HCT116 (cell line): ENCODE measurements at regions not wholly inside any gene's neighbourhood (a gene's known extent, or its start where the extent isn't known, plus 50 kb on each side); places are given as distances from the start of the nearest gene placed in this dataset.

Experiments used
- CBX3 ChIP-seq: IDR thresholded peaks from 2 replicates; pipeline ENCODE4 v1.6.1; 2012; ENCODE audit warnings: low read depth
- CEBPB ChIP-seq: IDR thresholded peaks from 2 replicates; pipeline ENCODE4 v1.6.1; 2012; ENCODE audit warnings: low read depth
- ELF1 ChIP-seq: IDR thresholded peaks from 2 replicates; pipeline ENCODE4 v1.6.1; 2012; ENCODE audit warnings: low read depth, borderline replicate concordance
- EZH2 ChIP-seq: fragments of 200-600 bp; sonication (generic); IDR thresholded peaks from 2 replicates; pipeline ENCODE4 v1.6.1; 2017; ENCODE audit warnings: antibody characterized with exemption, mixed run types
- EZH2phosphoT487 ChIP-seq: fragments of 200-600 bp; IDR thresholded peaks from 2 replicates; pipeline ENCODE4 v1.6.1; 2018; ENCODE audit warnings: antibody characterized with exemption, borderline replicate concordance
- MAX ChIP-seq: IDR thresholded peaks from 2 replicates; pipeline ENCODE4 v1.6.1; 2012
- POLR2A ChIP-seq: IDR thresholded peaks from 2 replicates; pipeline ENCODE4 v1.7.0; 2011; ENCODE audit warnings: borderline replicate concordance; ENCODE audit not compliant: insufficient read depth, insufficient read length; ENCODE audit errors: extremely low read depth
- POLR2AphosphoS5 ChIP-seq: IDR thresholded peaks from 2 replicates; pipeline ENCODE4 v1.6.1; 2011; ENCODE audit warnings: mild to moderate bottlenecking, low read depth, low read length, moderate library complexity
- RAD21 ChIP-seq: IDR thresholded peaks from 2 replicates; pipeline ENCODE4 v1.6.1; 2012; ENCODE audit warnings: low read depth, mild to moderate bottlenecking
- SP1 ChIP-seq: IDR thresholded peaks from 2 replicates; pipeline ENCODE4 v1.6.1; 2012; ENCODE audit warnings: low read depth
- YY1 ChIP-seq: IDR thresholded peaks from 2 replicates; pipeline ENCODE4 v1.6.1; 2011; ENCODE audit warnings: low read length, low read depth, moderate library complexity, mild to moderate bottlenecking; ENCODE audit not compliant: insufficient replicate concordance; ENCODE audit errors: extremely low read depth
- TF ChIP-seq, protein P1 (sequence below), 3 experiments: fragments of 200-600 bp in 1 of 3; sonication (generic) in 1 of 3; IDR thresholded peaks in 2 of 3; conservative IDR thresholded peaks in 1 of 3; 2 replicates each; pipeline ENCODE4 v1.5.1; 2012 to 2017; ENCODE audit warnings: low read depth in 2 of 3, low read length in 2 of 3, antibody characterized with exemption in 1 of 3, borderline replicate concordance in 1 of 3, control low read depth in 1 of 3, mild to moderate bottlenecking in 1 of 3, mixed read lengths in 1 of 3, mixed run types in 1 of 3, moderate library complexity in 1 of 3; ENCODE audit not compliant: insufficient read depth in 1 of 3
- TF ChIP-seq, protein P2 (sequence below): IDR thresholded peaks from 2 replicates; pipeline ENCODE4 v1.6.1; 2012; ENCODE audit warnings: low read depth

- TF ChIP-seq, protein P1, sequence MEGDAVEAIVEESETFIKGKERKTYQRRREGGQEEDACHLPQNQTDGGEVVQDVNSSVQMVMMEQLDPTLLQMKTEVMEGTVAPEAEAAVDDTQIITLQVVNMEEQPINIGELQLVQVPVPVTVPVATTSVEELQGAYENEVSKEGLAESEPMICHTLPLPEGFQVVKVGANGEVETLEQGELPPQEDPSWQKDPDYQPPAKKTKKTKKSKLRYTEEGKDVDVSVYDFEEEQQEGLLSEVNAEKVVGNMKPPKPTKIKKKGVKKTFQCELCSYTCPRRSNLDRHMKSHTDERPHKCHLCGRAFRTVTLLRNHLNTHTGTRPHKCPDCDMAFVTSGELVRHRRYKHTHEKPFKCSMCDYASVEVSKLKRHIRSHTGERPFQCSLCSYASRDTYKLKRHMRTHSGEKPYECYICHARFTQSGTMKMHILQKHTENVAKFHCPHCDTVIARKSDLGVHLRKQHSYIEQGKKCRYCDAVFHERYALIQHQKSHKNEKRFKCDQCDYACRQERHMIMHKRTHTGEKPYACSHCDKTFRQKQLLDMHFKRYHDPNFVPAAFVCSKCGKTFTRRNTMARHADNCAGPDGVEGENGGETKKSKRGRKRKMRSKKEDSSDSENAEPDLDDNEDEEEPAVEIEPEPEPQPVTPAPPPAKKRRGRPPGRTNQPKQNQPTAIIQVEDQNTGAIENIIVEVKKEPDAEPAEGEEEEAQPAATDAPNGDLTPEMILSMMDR (IDR thresholded peaks at IDR 0.05 in 2 of 3, conservative IDR thresholded peaks at IDR 0.05 in 1 of 3; ENCODE audit: borderline replicate concordance in 1 of 3, insufficient read depth in 1 of 3, low read depth in 2 of 3, low read length in 2 of 3), result no peak
- TF ChIP-seq POLR2AphosphoS5 (no peak), MAX (no peak), EZH2phosphoT487 (no peak), YY1 (no peak), EZH2 (no peak), POLR2A (no peak), SP1 (no peak), RAD21 (no peak), ELF1 (no peak), CEBPB (no peak), CBX3 (no peak)
- TF ChIP-seq, protein P2, sequence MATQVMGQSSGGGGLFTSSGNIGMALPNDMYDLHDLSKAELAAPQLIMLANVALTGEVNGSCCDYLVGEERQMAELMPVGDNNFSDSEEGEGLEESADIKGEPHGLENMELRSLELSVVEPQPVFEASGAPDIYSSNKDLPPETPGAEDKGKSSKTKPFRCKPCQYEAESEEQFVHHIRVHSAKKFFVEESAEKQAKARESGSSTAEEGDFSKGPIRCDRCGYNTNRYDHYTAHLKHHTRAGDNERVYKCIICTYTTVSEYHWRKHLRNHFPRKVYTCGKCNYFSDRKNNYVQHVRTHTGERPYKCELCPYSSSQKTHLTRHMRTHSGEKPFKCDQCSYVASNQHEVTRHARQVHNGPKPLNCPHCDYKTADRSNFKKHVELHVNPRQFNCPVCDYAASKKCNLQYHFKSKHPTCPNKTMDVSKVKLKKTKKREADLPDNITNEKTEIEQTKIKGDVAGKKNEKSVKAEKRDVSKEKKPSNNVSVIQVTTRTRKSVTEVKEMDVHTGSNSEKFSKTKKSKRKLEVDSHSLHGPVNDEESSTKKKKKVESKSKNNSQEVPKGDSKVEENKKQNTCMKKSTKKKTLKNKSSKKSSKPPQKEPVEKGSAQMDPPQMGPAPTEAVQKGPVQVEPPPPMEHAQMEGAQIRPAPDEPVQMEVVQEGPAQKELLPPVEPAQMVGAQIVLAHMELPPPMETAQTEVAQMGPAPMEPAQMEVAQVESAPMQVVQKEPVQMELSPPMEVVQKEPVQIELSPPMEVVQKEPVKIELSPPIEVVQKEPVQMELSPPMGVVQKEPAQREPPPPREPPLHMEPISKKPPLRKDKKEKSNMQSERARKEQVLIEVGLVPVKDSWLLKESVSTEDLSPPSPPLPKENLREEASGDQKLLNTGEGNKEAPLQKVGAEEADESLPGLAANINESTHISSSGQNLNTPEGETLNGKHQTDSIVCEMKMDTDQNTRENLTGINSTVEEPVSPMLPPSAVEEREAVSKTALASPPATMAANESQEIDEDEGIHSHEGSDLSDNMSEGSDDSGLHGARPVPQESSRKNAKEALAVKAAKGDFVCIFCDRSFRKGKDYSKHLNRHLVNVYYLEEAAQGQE, result no peak
Observed at GRCh38 chrX:43456063-43456462, 200.0 kb upstream of the MAOA start.
